ENCODE measurements at regions not wholly inside any gene's neighbourhood (a gene's known extent, or its start where the extent isn't known, plus 50 kb on each side); places are given as distances from the start of the nearest gene placed in this dataset.

DNA sequence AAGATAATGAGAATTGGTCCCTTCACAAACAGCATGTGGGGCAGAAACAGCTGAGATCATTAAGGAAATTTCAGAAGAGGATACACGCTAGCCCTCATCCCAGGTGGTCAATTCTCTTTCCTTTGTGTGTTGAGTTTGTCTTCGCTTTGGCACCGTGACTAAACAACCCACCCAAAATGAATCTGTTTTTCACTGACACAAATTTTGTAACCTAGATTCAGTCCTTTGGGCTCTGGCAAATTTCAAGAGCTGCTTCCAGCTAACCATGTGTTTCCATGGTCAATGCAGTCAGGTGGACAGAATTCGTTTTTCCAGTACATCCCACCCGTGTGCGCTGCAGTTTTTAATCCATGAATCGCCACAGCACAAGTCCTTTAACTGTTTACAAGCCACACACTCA lies 435.4 kb downstream of the WDR72 start:
- WGBS, 2 donors (ENCODE audit: low coverage in 1 of 2) = 59 to 70% methylated on average over 6 to 7 of the region's 7 CpGs
- Histone ChIP-seq H3K9me3 (no peaks in the 10 kb centered on the region), H3K4me1 (no peaks in the 10 kb centered on the region), H3K36me3 (no peaks in the 10 kb centered on the region), H3K27ac (no peak overlapping the region), H3K4me3 (no peak overlapping the region), H3K27me3 (no peaks in the 10 kb centered on the region)
- ATAC-seq = no peak
- no peak for TF ChIP-seq POLR2AphosphoS5 (IDR thresholded peaks at IDR 0.05)
- no peak for TF ChIP-seq POLR2A (IDR thresholded peaks at IDR 0.05)
- TF ChIP-seq EP300 (IDR thresholded peaks at IDR 0.05) = no peak

DNA sequence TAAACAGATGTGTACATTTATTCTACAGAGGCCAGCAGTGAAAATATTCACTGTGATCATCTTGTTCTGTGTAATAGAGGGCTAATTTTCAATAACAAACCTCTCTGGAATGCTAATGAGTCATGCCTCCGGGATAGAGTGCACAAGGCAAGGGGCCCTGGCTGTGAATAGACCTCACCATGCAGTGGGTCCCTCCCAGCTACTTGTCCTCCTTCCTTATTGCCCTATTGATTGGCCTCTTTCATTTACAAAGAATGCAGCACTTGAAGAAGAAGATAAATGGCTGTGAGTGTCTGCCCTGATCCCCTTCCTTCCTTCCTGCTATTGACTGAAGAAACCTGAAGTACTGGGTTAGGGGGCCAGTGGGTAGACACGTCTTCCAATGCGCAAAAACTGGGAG lies 436.3 kb downstream of the WDR72 start:
- Histone ChIP-seq H3K4me1 (no peaks in the 10 kb centered on the region), H3K36me3 (no peaks in the 10 kb centered on the region), H3K27me3 (no peaks in the 10 kb centered on the region), H3K9me3 (no peaks in the 10 kb centered on the region), H3K4me3 (no peak overlapping the region), H3K27ac (no peak overlapping the region)
- ATAC-seq = no peak
- no peak for TF ChIP-seq POLR2AphosphoS5 (IDR thresholded peaks at IDR 0.05)
- TF ChIP-seq, protein P1, sequence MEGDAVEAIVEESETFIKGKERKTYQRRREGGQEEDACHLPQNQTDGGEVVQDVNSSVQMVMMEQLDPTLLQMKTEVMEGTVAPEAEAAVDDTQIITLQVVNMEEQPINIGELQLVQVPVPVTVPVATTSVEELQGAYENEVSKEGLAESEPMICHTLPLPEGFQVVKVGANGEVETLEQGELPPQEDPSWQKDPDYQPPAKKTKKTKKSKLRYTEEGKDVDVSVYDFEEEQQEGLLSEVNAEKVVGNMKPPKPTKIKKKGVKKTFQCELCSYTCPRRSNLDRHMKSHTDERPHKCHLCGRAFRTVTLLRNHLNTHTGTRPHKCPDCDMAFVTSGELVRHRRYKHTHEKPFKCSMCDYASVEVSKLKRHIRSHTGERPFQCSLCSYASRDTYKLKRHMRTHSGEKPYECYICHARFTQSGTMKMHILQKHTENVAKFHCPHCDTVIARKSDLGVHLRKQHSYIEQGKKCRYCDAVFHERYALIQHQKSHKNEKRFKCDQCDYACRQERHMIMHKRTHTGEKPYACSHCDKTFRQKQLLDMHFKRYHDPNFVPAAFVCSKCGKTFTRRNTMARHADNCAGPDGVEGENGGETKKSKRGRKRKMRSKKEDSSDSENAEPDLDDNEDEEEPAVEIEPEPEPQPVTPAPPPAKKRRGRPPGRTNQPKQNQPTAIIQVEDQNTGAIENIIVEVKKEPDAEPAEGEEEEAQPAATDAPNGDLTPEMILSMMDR (IDR thresholded peaks at IDR 0.05) = no peak
- no peak for TF ChIP-seq EP300 (IDR thresholded peaks at IDR 0.05)
- TF ChIP-seq POLR2A (IDR thresholded peaks at IDR 0.05) = no peak
- WGBS, 2 donors (ENCODE audit: low coverage in 1 of 2) = 63 to 72% methylated on average over 3 of the region's 3 CpGs

GRCh38 chr15:53320816-53321215 lies 438.6 kb downstream of the WDR72 start:
- no peak for ATAC-seq
- 59 to 67% methylated on average over 5 of the region's 5 CpGs for WGBS, 2 donors (ENCODE audit: low coverage in 1 of 2)
- no peak overlapping the region for H3K4me3 ChIP-seq
- H3K27me3 ChIP-seq = no peaks in the 10 kb centered on the region
- no peak overlapping the region for H3K27ac ChIP-seq
- no peaks in the 10 kb centered on the region for H3K36me3 ChIP-seq
- no peaks in the 10 kb centered on the region for H3K9me3 ChIP-seq
- TF ChIP-seq EP300 (IDR thresholded peaks at IDR 0.05) (no peak), POLR2A (IDR thresholded peaks at IDR 0.05) (no peak), POLR2AphosphoS5 (IDR thresholded peaks at IDR 0.05) (no peak)
- TF ChIP-seq, protein P1 (IDR thresholded peaks at IDR 0.05) = no peak
- no peaks in the 10 kb centered on the region for H3K4me1 ChIP-seq

GRCh38 chr15:53312707-53313106 lies 446.8 kb downstream of the WDR72 start:
- Histone ChIP-seq H3K4me1 (no peaks in the 10 kb centered on the region), H3K27ac (no peak overlapping the region), H3K27me3 (peaks cover 10% of the 10 kb centered on the region), H3K4me3 (no peak overlapping the region), H3K9me3 (no peaks in the 10 kb centered on the region), H3K36me3 (no peaks in the 10 kb centered on the region)
- WGBS, 2 donors (ENCODE audit: low coverage in 1 of 2) = 10 to 29% methylated on average over 2 to 3 of the region's 3 CpGs
- TF ChIP-seq POLR2A (IDR thresholded peaks at IDR 0.05) (no peak), EP300 (IDR thresholded peaks at IDR 0.05) (no peak), POLR2AphosphoS5 (IDR thresholded peaks at IDR 0.05) (no peak)
- TF ChIP-seq, protein P1 (IDR thresholded peaks at IDR 0.05) = no peak
- no peak for ATAC-seq

GRCh38 chr15:53310709-53311108 lies 448.8 kb downstream of the WDR72 start:
- no peak for ATAC-seq
- H3K27me3 ChIP-seq = peaks cover 10% of the 10 kb centered on the region
- no peaks in the 10 kb centered on the region for H3K9me3 ChIP-seq
- no peak overlapping the region for H3K27ac ChIP-seq
- 70% methylated on average over 1 of the region's 1 CpG; no CpG with 5 or more reads in 1 of the 2 donors for WGBS, 2 donors (ENCODE audit: low coverage in 1 of 2)
- H3K4me1 ChIP-seq = no peaks in the 10 kb centered on the region
- TF ChIP-seq POLR2AphosphoS5 (IDR thresholded peaks at IDR 0.05) = no peak
- no peak for TF ChIP-seq EP300 (IDR thresholded peaks at IDR 0.05)
- TF ChIP-seq POLR2A (IDR thresholded peaks at IDR 0.05) = no peak
- TF ChIP-seq, protein P1 (IDR thresholded peaks at IDR 0.05) = no peak
- H3K4me3 ChIP-seq = no peak overlapping the region
- H3K36me3 ChIP-seq = no peaks in the 10 kb centered on the region

Measured in gastroesophageal sphincter (tissue), 4 donors.